Gastrocnemius medialis (tissue), 4 donors: ENCODE measurements at regions not wholly inside any gene's neighbourhood (a gene's known extent, or its start where the extent isn't known, plus 50 kb on each side); places are given as distances from the start of the nearest gene placed in this dataset.

Experiments used
- CTCF ChIP-seq, 5 experiments: fragments of 450-650 bp in 3 of 5; fragments of 200-600 bp in 2 of 5; sonication (generic) in 2 of 5; IDR thresholded peaks in 4 of 5; conservative IDR thresholded peaks in 1 of 5; 1 replicate in 4 of 5; 2 replicates in 1 of 5; pipeline ENCODE4 v1.5.1; 2016 to 2019; ENCODE audit warnings: antibody characterized with exemption in 5 of 5, mild to moderate bottlenecking in 3 of 5, moderate library complexity in 3 of 5
- POLR2A ChIP-seq, 2 donors: fragments of 450-650 bp; IDR thresholded peaks; one replicate each; pipeline ENCODE4 v1.6.1; 2017; ENCODE audit warnings: antibody characterized with exemption in 2 of 2, mild to moderate bottlenecking in 2 of 2, moderate library complexity in 2 of 2

GRCh38 chr1:218930000-218930399, 243.7 kb upstream of the LYPLAL1 start:
- no peak for TF ChIP-seq CTCF (IDR thresholded peaks at IDR 0.05 in 4 of 5, conservative IDR thresholded peaks at IDR 0.05 in 1 of 5)
- TF ChIP-seq POLR2A (IDR thresholded peaks at IDR 0.05): no peak
